ENCODE measurements at regions not wholly inside any gene's neighbourhood (a gene's known extent, or its start where the extent isn't known, plus 50 kb on each side); places are given as distances from the start of the nearest gene placed in this dataset.

DNA sequence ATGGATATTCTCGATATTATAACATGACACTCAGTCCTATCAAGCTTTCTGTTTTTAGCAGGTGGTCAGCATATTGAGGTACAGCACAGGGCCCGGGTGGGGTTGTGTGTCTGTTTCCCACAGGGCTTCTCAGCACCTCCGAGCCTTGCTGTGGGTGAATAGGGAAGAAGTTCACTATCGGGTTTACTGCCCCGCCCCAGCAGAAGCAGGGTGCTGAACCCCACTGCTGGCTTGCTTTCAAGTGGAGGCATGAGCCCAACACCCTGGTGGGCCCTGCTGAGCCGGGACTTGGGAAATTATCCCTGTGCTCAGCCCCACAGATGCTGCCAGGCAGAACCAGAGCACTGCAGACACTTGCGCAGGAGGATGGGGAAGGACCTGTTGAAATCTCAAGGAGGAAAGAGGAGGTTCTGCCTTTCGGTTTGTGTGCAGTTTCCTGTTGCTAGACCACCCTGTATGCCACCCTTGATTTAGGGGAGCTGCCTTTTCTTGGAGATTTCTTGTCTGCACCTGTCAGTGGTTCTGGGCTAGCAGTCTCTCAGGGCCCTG, 270.3 kb upstream of the SALL3 start:
- TF ChIP-seq, protein P1, sequence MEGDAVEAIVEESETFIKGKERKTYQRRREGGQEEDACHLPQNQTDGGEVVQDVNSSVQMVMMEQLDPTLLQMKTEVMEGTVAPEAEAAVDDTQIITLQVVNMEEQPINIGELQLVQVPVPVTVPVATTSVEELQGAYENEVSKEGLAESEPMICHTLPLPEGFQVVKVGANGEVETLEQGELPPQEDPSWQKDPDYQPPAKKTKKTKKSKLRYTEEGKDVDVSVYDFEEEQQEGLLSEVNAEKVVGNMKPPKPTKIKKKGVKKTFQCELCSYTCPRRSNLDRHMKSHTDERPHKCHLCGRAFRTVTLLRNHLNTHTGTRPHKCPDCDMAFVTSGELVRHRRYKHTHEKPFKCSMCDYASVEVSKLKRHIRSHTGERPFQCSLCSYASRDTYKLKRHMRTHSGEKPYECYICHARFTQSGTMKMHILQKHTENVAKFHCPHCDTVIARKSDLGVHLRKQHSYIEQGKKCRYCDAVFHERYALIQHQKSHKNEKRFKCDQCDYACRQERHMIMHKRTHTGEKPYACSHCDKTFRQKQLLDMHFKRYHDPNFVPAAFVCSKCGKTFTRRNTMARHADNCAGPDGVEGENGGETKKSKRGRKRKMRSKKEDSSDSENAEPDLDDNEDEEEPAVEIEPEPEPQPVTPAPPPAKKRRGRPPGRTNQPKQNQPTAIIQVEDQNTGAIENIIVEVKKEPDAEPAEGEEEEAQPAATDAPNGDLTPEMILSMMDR (IDR thresholded peaks at IDR 0.05; ENCODE audit: low read depth, low read length), result no peak
- no peak for TF ChIP-seq EZH2phosphoT487 (IDR thresholded peaks at IDR 0.05; ENCODE audit: low read depth)
